Stomach (tissue), 8 donors: ENCODE measurements at regions not wholly inside any gene's neighbourhood (a gene's known extent, or its start where the extent isn't known, plus 50 kb on each side); places are given as distances from the start of the nearest gene placed in this dataset.
A peak's percentile ranks its signal among the peaks of the same experiment; 100 is the strongest.

ENCODE experiments used
- DNase-seq, 2 donors: peaks; one replicate each; pipeline versions ENCODE4 v3.0.0 to v3.0.0-alpha.2; 2013 to 2019
- H3K27ac ChIP-seq, 5 donors: fragments of 200-600 bp in 4 of 5; sonication (generic) in 4 of 5; one replicate each; pipeline ENCODE4 v1.5.1; 2013 to 2019; ENCODE audit warnings: mild to moderate bottlenecking in 1 of 5, moderate library complexity in 1 of 5
- H3K27me3 ChIP-seq, 3 donors: fragments of 200-600 bp; sonication (generic); one replicate each; pipeline ENCODE4 v1.5.1; 2017 to 2019; ENCODE audit warnings: mixed run types in 1 of 3
- H3K36me3 ChIP-seq, 4 donors: fragments of 200-600 bp; sonication (generic); 1 replicate in 3 of 4; 2 replicates in 1 of 4; pipeline ENCODE4 v1.5.1; 2016 to 2019
- H3K4me1 ChIP-seq, 4 donors: fragments of 200-600 bp; sonication (generic); one replicate each; pipeline ENCODE4 v1.5.1; 2016 to 2019
- H3K4me3 ChIP-seq, 4 donors: fragments of 200-600 bp; sonication (generic) in 3 of 4; one replicate each; pipeline ENCODE4 v1.5.1; 2016 to 2019; ENCODE audit warnings: mild to moderate bottlenecking in 1 of 4
- H3K9me3 ChIP-seq, 4 donors: fragments of 200-600 bp; sonication (generic); one replicate each; pipeline ENCODE4 v1.5.1; 2016 to 2019
- CTCF ChIP-seq, 7 experiments: fragments of 450-650 bp in 4 of 7; fragments of 200-600 bp in 3 of 7; sonication (generic) in 3 of 7; IDR thresholded peaks; one replicate each; pipeline ENCODE4 v1.5.1; 2016 to 2019; ENCODE audit warnings: antibody characterized with exemption in 7 of 7, control low read depth in 2 of 7, mild to moderate bottlenecking in 1 of 7
- EP300 ChIP-seq: sonication (generic); formaldehyde crosslinking; IDR thresholded peaks from one replicate; pipeline ENCODE4 v1.6.1; 2017; ENCODE audit warnings: antibody characterized with exemption
- POLR2A ChIP-seq, 4 donors: fragments of 450-650 bp; IDR thresholded peaks; one replicate each; pipeline ENCODE4 v1.6.1; 2016; ENCODE audit warnings: antibody characterized with exemption in 4 of 4, control low read depth in 2 of 4, mild to moderate bottlenecking in 1 of 4, moderate library complexity in 1 of 4
- POLR2AphosphoS5 ChIP-seq, 3 donors: sonication (generic); formaldehyde crosslinking; IDR thresholded peaks; one replicate each; pipeline ENCODE4 v1.6.1; 2016; ENCODE audit warnings: antibody characterized with exemption in 3 of 3
- WGBS, 5 donors: extraction: QIAGEN DNeasy Blood & Tissue Kit in 3 of 5; methylation state at CpG; one replicate each; pipeline versions ENCODE4 v1.1.5 to v1.1.7; 2013 to 2018; 5-methylcytosine and 5-hydroxymethylcytosine counted together
- intact Hi-C: fragments of 100-400 bp; cut with DNase I; formaldehyde crosslinking; loops from one replicate; pipeline ENCODE4 v1.15.1; 2023; ENCODE audit warnings: low total_unique reads
- donor health status: healthy with polysubstance abuse.
- donor health status: Bipolar disorder and iron deficiency.
- donor health status: healthy.

GRCh38 chr1:87200875-87201638 is 127.6 kb upstream of the LMO4 start:
- peak in 1 of 2 donors; percentile 81 for DNase-seq

GRCh38 chr1:87201768-87202167 is 126.9 kb upstream of the LMO4 start:
- H3K36me3 ChIP-seq: no peaks in the 10 kb centered on the region
- peaks cover 0 to 6% (median 0%) of the 10 kb centered on the region in 3 donors for H3K27me3 ChIP-seq
- intact Hi-C loops: no loop called here
- no peak for DNase-seq
- no peaks in the 10 kb centered on the region for H3K4me1 ChIP-seq
- no peaks in the 10 kb centered on the region for H3K9me3 ChIP-seq
- H3K4me3 ChIP-seq: no peak overlapping the region
- WGBS, 5 donors: 84 to 91% (median 88%) methylated on average over 7 to 9 of the region's 9 CpGs
- TF ChIP-seq CTCF (IDR thresholded peaks at IDR 0.05) (no peak), POLR2AphosphoS5 (IDR thresholded peaks at IDR 0.05) (no peak), POLR2A (IDR thresholded peaks at IDR 0.05) (no peak), EP300 (no peak)
- H3K27ac ChIP-seq: no peak overlapping the region

More at GRCh38 chr1:87200875-87201638, 127.6 kb upstream of the LMO4 start:
- H3K27me3 ChIP-seq: peaks cover 0 to 6% (median 0%) of the 10 kb centered on the region in 3 donors
- intact Hi-C loops: no loop called here
- no peaks in the 10 kb centered on the region for H3K4me1 ChIP-seq
- no peak overlapping the region for H3K27ac ChIP-seq
- no peak overlapping the region for H3K4me3 ChIP-seq
- no peaks in the 10 kb centered on the region for H3K9me3 ChIP-seq
- WGBS, 5 donors: 34 to 59% (median 48%) methylated on average over 10 of the region's 10 CpGs
- TF ChIP-seq CTCF (IDR thresholded peaks at IDR 0.05) (no peak), POLR2A (IDR thresholded peaks at IDR 0.05) (no peak), POLR2AphosphoS5 (IDR thresholded peaks at IDR 0.05) (no peak), EP300 (no peak)
- no peaks in the 10 kb centered on the region for H3K36me3 ChIP-seq

GRCh38 chr1:87202451-87202850 is 126.2 kb upstream of the LMO4 start:
- intact Hi-C loops: no loop called here
- peaks cover 0 to 6% (median 0%) of the 10 kb centered on the region in 3 donors for H3K27me3 ChIP-seq
- H3K36me3 ChIP-seq: no peaks in the 10 kb centered on the region
- DNase-seq: no peak
- no peaks in the 10 kb centered on the region for H3K9me3 ChIP-seq
- H3K4me3 ChIP-seq: peak overlapping the region in 2 of 4 donors; percentile 5 to 18
- no peaks in the 10 kb centered on the region for H3K4me1 ChIP-seq
- no peak overlapping the region for H3K27ac ChIP-seq
- WGBS, 5 donors: 82 to 85% (median 83%) methylated on average over 12 of the region's 12 CpGs
- TF ChIP-seq EP300: no peak
- TF ChIP-seq POLR2A (IDR thresholded peaks at IDR 0.05): no peak
- TF ChIP-seq CTCF (IDR thresholded peaks at IDR 0.05): no peak
- no peak for TF ChIP-seq POLR2AphosphoS5 (IDR thresholded peaks at IDR 0.05)

GRCh38 chr1:87202922-87203655 is 125.6 kb upstream of the LMO4 start:
- Histone ChIP-seq H3K36me3 (no peaks in the 10 kb centered on the region), H3K27me3 (peaks cover 0 to 6% (median 0%) of the 10 kb centered on the region in 3 donors), H3K27ac (no peak overlapping the region), H3K4me3 (peak overlapping the region in 1 of 4 donors; percentile 18), H3K9me3 (no peaks in the 10 kb centered on the region), H3K4me1 (no peaks in the 10 kb centered on the region)
- intact Hi-C loops: no loop called here
- DNase-seq: peak in 1 of 2 donors; percentile 37
- TF ChIP-seq CTCF (IDR thresholded peaks at IDR 0.05) (no peak), POLR2AphosphoS5 (IDR thresholded peaks at IDR 0.05) (no peak), POLR2A (IDR thresholded peaks at IDR 0.05) (no peak), EP300 (no peak)
- WGBS, 5 donors: 59 to 65% (median 60%) methylated on average over 16 of the region's 16 CpGs
